GM12865 (cell line): ENCODE measurements at regions not wholly inside any gene's neighbourhood (a gene's known extent, or its start where the extent isn't known, plus 50 kb on each side); places are given as distances from the start of the nearest gene placed in this dataset.

Source experiments
- DNase-seq: peaks from one replicate; pipeline ENCODE4 v3.0.0; 2010; ENCODE audit warnings: low read depth
- H3K4me3 ChIP-seq: 2 replicates; pipeline ENCODE4 v1.5.1; 2011; ENCODE audit warnings: mild to moderate bottlenecking, low read depth, low read length, control low read depth
- CTCF ChIP-seq: IDR thresholded peaks from 2 replicates; pipeline ENCODE4 v1.5.1; 2011; ENCODE audit warnings: low read length, control low read depth, low read depth, inconsistent platforms; ENCODE audit not compliant: insufficient read depth; ENCODE audit errors: missing control alignments

- H3K4me3 ChIP-seq: no peak overlapping the region
- DNase-seq: no peak
- TF ChIP-seq CTCF: no peak
Observed at GRCh38 chr19:31983647-31984046, 361.8 kb upstream of the ZNF507 start.

DNA sequence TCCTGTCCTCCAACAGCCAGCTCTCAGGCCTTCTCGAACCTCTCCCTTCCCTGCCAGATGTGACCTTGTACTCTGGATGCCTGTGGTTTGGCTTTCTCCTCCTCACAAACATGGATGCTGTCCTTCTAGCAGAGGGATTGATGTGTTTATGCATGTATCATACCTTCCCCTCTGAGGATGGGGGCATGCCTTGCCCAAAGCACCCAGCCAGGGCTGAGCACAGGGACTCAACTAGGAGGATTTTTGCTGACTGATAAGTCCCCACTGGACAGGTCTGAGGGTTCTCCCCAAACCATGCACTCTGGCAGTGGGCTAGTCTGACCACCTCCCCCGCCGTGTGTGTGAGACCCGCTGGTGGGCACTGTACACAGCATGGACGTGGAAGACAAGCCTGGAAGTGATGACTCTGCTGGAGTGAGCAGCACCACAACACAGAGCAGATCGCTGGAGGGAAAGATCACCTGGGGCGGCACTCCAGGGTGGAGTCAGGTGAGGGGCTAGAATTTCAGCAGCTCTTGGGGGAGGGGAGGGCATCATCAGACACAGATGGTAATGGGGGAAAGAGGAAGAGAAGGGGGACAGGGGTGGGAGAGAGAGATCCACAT lies 360.3 kb upstream of the ZNF507 start:
- no peak for DNase-seq
- no peak for TF ChIP-seq CTCF
- no peak overlapping the region for H3K4me3 ChIP-seq

GRCh38 chr19:31986951-31987350 lies 358.5 kb upstream of the ZNF507 start:
- no peak for DNase-seq
- TF ChIP-seq CTCF: no peak
- no peak overlapping the region for H3K4me3 ChIP-seq

GRCh38 chr19:31988256-31988655 lies 357.2 kb upstream of the ZNF507 start:
- no peak overlapping the region for H3K4me3 ChIP-seq
- DNase-seq: no peak
- TF ChIP-seq CTCF: no peak

GRCh38 chr19:31991984-31992655 lies 353.3 kb upstream of the ZNF507 start:
- DNase-seq: no peak
- no peak for TF ChIP-seq CTCF
- no peak overlapping the region for H3K4me3 ChIP-seq

GRCh38 chr19:31992750-31993149 lies 352.7 kb upstream of the ZNF507 start:
- no peak overlapping the region for H3K4me3 ChIP-seq
- TF ChIP-seq CTCF: no peak
- DNase-seq: no peak

DNA sequence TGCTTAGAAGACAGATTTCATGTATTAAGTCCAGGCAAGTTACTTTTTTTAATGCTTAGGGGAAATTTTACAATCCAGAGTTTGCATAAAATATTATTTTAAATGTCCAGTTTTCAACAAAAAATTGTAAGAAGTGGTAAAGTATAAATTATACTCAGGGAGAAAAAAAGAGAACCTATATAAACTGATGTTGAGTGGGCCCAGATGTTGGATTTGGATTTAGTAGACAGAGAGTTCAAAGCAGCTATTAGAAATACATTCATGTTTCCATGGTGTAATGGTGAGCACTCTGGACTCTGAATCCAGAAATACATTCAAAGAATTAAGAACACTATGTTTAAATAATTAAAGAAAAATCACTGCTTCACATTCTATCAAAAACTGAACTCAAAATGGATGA lies 349.9 kb upstream of the ZNF507 start:
- TF ChIP-seq CTCF: no peak
- DNase-seq: no peak
- H3K4me3 ChIP-seq: no peak overlapping the region
